TTC549 (cell line): ENCODE measurements at regions not wholly inside any gene's neighbourhood (a gene's known extent, or its start where the extent isn't known, plus 50 kb on each side); places are given as distances from the start of the nearest gene placed in this dataset.
"Not testable (repeated sequence)": the region's sequence is repeated elsewhere in the genome, so short reads cannot be mapped to it uniquely, and the experiment has no call there.

Source experiments
- FAIRE-seq: peaks from 2 replicates; lab custom pipeline; 2012; peaks lifted over from hg19 to GRCh38; lab: Jason Lieb, UNC

GRCh38 chr14:105857826-105858675, 331.7 kb downstream of the TMEM121 start:
- FAIRE-seq, result no peak

DNA sequence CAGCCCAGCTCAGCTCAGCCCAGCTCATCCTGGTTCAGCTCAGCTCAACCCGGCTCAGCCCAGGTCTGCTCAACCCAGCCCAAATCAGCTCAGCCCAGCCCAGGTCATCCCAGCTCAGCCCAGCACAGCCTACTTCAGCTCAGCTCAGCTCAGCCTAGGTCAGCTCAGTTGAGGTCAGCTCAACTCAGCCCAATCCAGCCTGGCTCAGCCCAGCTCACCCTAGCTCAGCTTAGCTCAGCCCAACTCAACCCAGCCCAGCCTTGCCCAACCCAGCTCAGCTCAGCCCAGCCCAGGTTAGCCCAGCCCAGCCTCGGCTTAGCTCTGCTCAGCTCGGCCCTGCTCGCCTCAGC, 332.3 kb downstream of the TMEM121 start:
- no peak for FAIRE-seq

DNA sequence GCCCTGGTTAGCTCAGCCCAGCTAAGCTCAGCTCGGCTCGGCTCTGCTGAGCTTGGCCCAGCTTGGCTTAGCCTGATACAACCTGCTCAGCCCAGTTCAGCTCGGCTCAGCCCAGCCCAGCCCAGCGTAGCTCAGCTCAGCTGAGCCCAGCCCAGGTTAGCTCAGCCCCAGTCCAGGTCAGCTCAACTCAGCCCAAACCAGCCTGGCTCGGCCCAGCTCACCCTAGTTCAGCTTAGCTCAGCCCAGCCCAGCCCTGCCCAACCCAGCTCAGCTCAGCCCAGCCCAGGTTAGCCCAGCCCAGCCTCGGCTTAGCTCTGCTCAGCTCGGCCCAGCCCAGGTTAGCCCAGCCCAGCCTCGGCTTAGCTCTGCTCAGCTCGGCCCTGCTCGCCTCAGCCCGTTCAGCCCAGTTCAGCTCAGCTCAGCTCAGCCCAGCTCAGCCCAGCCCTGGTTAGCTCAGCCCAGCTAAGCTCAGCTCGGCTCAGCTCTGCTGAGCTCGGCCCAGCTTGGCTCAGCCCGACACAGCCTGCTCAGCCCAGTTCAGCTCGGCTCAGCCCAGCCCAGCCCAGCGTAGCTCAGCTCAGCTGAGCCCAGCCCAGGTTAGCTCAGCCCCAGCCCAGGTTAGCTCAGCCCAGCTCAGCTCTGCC, 332.8 kb downstream of the TMEM121 start:
- not testable (repeated sequence) for FAIRE-seq

DNA sequence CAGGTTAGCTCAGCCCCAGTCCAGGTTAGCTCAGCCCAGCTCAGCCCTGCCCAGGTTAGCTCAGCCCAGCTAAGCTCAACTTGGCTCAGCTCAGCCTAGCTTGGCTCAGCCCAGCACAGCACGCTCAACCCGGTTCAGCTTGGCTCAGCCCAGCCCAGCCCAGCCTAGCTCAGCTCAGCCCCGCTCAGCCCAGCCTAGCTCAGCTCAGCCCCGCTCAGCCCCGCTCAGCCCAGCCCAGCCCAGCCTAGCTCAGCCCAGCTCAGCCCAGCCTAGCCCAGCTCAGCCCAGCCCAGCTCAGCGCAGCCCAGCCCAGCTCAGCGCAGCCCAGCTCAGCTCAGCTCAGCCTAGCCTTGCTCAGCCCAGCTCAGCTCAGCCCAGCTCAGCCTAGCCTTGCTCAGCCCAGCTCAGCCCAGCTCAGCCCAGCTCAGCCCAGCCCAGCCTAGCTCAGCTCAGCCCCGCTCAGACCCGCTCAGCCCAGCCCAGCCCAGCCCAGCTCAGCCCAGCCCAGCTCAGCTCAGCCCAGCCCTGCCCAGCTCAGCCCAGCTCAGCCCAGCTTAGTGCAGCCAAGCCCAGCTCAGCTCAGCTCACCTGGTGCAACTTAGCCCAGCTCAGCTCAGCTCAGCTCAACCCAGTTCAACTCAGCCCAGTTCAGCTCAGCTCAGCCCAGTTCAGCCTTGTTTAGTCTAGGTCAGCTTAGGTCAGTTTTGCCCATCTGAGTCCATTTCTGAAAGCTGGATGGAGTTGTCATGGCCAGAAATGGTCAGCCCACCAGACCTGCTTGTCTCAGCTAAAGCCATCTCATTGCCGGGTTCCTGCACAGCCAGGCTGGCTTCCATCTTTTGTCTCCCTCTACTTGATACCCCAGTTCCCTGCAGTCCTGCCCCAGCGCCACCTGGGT, 333.6 kb downstream of the TMEM121 start:
- no peak for FAIRE-seq

DNA sequence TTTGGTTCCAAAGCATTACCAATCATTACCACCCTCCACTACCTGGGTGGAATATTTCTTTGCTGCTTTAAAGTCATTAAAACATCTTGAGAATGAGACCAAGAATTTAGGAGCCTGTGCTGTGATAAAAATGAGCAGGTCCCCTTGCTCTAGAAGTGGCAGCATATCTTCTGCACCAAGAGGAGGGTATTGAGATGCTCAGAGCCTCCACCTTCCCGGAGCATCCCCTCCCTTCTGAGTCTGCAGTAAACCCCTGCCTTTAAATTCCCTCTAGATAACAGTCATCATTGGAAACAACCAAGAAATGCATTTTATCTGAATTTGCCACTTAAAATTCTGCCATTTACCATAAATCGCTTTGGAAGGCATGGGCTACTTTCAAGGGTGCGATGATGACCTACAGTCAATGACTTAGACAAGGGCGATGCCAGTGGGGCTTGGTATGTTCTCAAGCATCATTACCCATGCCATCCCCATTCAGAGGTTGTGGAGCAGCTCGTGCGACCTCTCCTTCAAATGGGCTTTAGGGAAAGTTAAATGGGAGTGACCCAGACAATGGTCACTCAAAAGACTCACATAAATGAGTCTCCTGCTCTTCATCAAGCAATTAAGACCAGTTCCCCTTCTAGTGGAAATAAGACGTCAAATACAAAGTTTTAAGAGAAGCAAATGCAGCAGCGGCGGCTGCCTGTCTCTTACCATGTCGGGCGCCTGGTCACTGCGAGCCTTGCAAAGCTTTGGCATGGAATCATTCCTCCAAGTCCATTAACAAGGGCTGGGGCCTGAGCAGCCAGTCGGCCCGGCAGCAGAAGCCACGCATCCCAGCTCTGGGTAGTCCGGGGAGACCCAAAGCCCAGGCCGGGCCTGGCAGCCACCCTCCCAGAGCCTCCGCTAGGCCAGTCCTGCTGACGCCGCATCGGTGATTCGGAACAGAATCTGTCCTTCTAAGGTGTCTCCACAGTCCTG, 334.5 kb downstream of the TMEM121 start:
- FAIRE-seq, result no peak

- FAIRE-seq, result no peak
Observed at GRCh38 chr14:105861985-105862465, 335.6 kb downstream of the TMEM121 start.

DNA sequence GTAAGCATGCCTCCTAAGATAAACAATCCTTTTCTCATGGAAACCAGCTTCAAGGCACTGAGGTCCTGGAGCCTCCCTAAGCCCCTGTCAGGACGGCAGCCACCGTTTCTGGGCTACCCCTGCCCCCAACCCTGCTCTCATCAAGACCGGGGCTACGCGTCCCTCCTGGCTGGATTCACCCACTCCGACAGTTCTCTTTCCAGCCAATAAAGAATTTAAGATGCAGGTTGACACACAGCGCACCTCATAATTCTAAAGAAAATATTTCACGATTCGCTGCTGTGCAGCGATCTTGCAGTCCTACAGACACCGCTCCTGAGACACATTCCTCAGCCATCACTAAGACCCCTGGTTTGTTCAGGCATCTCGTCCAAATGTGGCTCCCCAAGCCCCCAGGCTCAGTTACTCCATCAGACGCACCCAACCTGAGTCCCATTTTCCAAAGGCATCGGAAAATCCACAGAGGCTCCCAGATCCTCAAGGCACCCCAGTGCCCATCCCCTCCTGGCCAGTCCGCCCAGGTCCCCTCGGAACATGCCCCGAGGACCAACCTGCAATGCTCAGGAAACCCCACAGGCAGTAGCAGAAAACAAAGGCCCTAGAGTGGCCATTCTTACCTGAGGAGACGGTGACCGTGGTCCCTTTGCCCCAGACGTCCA, 336.3 kb downstream of the TMEM121 start:
- no peak for FAIRE-seq

- FAIRE-seq, result no peak
Observed at GRCh38 chr14:105863296-105864108, 337.1 kb downstream of the TMEM121 start.

GRCh38 chr14:105864116-105864515, 337.7 kb downstream of the TMEM121 start:
- no peak for FAIRE-seq

- no peak for FAIRE-seq
Observed at GRCh38 chr14:105864651-105865265, 338.4 kb downstream of the TMEM121 start.

- FAIRE-seq, result no peak
Observed at GRCh38 chr14:105865266-105865903, 339.0 kb downstream of the TMEM121 start.

DNA sequence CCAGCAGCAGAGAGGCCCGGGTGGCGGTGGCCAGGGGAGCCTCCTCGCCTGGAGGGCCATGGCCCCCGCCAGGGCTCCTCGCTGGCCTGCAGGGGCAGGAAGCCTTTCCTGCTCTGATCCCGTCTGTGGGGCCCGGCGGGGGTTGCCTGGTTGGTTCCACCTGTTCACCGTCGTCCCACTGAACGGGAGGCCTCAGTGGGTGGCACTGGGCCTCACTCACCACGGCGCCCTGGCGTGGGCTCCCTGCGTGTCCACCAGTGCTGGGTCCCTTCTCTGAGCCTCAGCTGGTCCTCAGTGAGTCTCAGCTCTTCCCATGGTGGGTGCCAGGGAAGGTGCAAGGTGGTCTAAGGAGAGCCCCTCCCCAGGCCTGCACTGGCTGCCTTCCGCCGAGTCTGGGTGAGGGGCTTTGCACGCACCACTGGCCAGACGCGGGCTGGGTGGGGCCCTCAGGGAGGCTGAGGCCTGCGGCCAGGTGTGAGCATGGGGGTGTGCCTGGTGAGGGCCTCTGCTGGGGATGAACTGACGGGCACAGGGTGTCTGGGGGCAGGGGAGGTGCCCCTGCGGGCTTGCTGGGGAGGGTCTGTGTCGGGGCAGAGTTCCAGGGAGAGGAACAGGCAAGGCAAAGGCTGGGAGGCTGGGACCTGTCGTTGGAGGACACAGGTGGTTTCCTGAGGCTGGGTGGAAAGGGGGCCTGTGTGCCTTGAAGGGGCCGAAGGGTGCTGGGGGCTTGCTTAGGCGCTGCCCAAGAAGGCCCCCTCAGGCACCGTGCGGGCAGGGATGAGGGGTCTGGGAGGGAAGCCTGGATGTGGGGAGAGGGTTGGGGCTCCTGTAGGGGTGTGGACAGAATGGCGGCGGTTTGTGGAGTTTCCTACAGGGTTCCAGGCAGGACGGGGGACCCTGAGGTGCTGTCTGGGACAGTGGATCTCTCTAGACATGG, 339.8 kb downstream of the TMEM121 start:
- no peak for FAIRE-seq

DNA sequence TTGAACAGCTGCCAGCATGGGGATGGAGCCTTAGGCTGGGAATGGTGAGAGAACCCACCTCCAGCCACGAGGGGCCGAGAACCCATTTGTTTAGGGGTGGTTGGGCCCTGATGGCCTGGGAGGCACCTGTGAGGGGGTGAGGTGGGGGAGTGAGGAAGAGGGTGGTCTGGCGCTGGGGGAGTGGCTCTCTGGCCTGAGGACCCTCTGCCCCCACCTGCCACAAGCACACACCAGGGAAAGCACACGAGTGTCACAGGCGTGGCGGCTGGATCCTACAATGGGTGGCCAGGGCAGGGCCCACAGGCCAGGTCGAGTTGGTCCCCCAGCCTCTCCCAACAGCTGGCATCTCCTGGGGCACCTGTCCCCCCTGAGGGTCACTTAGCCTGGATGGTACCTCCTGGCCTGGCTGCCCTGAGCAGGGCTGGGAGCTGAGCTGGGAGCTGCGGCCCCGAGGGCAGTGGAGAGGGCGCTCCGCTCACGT, 340.5 kb downstream of the TMEM121 start:
- no peak for FAIRE-seq

GRCh38 chr14:105867961-105868599, 341.7 kb downstream of the TMEM121 start:
- FAIRE-seq, result no peak

DNA sequence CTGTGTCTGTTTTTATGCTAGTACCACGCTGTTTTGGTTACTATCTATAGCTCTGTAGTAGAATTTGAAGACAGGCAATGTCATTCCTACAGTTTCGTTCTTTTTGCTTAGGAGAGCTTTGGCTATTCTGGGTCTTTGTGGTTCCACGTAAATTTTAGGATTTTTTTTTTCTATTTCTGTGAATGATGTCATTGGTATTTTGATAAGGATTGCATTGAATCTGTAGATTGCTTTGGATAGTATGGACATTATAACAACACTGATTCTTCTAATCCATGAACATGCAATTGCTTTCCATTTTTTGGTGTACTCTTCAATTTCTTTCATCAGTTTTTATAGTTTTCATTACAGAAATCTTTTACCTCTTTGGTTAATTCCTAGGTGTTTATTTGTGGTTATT, 345.2 kb downstream of the TMEM121 start:
- FAIRE-seq, result no peak

DNA sequence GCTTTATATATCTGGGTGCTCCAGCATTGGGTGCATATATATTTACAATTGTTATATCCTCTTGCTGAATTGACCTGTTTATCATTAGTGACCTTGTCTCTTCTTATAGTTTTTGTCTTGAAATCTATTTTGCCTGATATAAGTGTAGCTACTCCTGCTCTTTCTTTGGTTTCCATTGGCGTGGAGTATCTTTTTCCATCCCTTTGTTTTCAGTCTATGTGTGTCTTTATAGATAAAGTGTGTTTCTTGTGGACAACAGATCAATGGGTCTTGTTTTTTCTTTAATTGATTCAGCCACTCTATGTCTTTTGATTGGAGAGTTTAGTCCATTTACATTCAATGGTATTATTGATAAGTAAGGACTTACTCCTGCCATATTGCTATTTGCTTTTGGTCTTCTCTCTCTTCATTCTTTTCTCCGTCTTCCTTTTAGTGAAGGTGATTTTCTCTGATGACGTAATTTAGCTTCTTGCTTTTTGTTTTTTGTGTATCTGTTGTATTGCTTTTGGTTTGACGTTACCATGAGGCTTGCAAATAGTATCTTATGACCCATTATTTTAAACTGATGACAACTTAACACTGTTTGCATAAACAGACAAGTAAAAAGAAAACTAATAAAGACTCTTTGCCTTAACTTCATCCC, 347.6 kb downstream of the TMEM121 start:
- no peak for FAIRE-seq

- no peak for FAIRE-seq
Observed at GRCh38 chr14:105876158-105876557, 349.8 kb downstream of the TMEM121 start.
